ENCODE measurements at regions not wholly inside any gene's neighbourhood (a gene's known extent, or its start where the extent isn't known, plus 50 kb on each side); places are given as distances from the start of the nearest gene placed in this dataset.

GRCh38 chr7:115883629-115884028, 146.9 kb downstream of the TFEC start:
- no peak overlapping the region for H3K4me3 ChIP-seq (replicated peaks; ENCODE audit: insufficient read depth, low read length)
- DNase-seq (ENCODE audit: low read depth in 1 of 2, low spot score in 1 of 2): no peak
- H3K27ac ChIP-seq (replicated peaks): no peak overlapping the region
- TF ChIP-seq CTCF (IDR thresholded peaks at IDR 0.05; ENCODE audit: insufficient read depth, low read length) (no peak), POLR2AphosphoS5 (IDR thresholded peaks at IDR 0.05; ENCODE audit: low read depth) (no peak)
- no peaks in the 10 kb centered on the region for H3K27me3 ChIP-seq (ENCODE audit: insufficient read depth, poor library complexity, severe bottlenecking)

- H3K27ac ChIP-seq (replicated peaks): no peak overlapping the region
- DNase-seq (ENCODE audit: low read depth in 1 of 2, low spot score in 1 of 2): no peak
- no peak overlapping the region for H3K4me3 ChIP-seq (replicated peaks; ENCODE audit: insufficient read depth, low read length)
- TF ChIP-seq POLR2AphosphoS5 (IDR thresholded peaks at IDR 0.05; ENCODE audit: low read depth): no peak
- TF ChIP-seq REST (IDR thresholded peaks at IDR 0.05; ENCODE audit: insufficient replicate concordance, low read depth): no peak
- no peak for TF ChIP-seq SPI1 (IDR thresholded peaks at IDR 0.05; ENCODE audit: borderline replicate concordance, low read depth)
- TF ChIP-seq CTCF (IDR thresholded peaks at IDR 0.05; ENCODE audit: insufficient read depth, low read length): no peak
- TF ChIP-seq GABPA (IDR thresholded peaks at IDR 0.05; ENCODE audit: low read depth): no peak
- H3K27me3 ChIP-seq (ENCODE audit: insufficient read depth, poor library complexity, severe bottlenecking): peaks cover 3% of the 10 kb centered on the region
Measured at GRCh38 chr7:115881476-115881875, 149.1 kb downstream of the TFEC start.

- H3K27ac ChIP-seq (replicated peaks): no peak overlapping the region
- no peak for DNase-seq (ENCODE audit: low read depth in 1 of 2, low spot score in 1 of 2)
- peaks cover 3% of the 10 kb centered on the region for H3K27me3 ChIP-seq (ENCODE audit: insufficient read depth, poor library complexity, severe bottlenecking)
- H3K4me3 ChIP-seq (replicated peaks; ENCODE audit: insufficient read depth, low read length): no peak overlapping the region
- TF ChIP-seq SPI1 (IDR thresholded peaks at IDR 0.05; ENCODE audit: borderline replicate concordance, low read depth) (no peak), GABPA (IDR thresholded peaks at IDR 0.05; ENCODE audit: low read depth) (no peak), POLR2AphosphoS5 (IDR thresholded peaks at IDR 0.05; ENCODE audit: low read depth) (no peak), REST (IDR thresholded peaks at IDR 0.05; ENCODE audit: insufficient replicate concordance, low read depth) (no peak), CTCF (IDR thresholded peaks at IDR 0.05; ENCODE audit: insufficient read depth, low read length) (no peak)
Measured at GRCh38 chr7:115879171-115879570, 151.4 kb downstream of the TFEC start.

GRCh38 chr7:115869801-115870200, 160.8 kb downstream of the TFEC start:
- no peak for DNase-seq (ENCODE audit: low read depth in 1 of 2, low spot score in 1 of 2)
- TF ChIP-seq GABPA (IDR thresholded peaks at IDR 0.05; ENCODE audit: low read depth) (no peak), POLR2AphosphoS5 (IDR thresholded peaks at IDR 0.05; ENCODE audit: low read depth) (no peak), SPI1 (IDR thresholded peaks at IDR 0.05; ENCODE audit: borderline replicate concordance, low read depth) (no peak), CTCF (IDR thresholded peaks at IDR 0.05; ENCODE audit: insufficient read depth, low read length) (no peak), REST (IDR thresholded peaks at IDR 0.05; ENCODE audit: insufficient replicate concordance, low read depth) (no peak)
- H3K27ac ChIP-seq (replicated peaks): no peak overlapping the region
- H3K27me3 ChIP-seq (ENCODE audit: insufficient read depth, poor library complexity, severe bottlenecking): no peaks in the 10 kb centered on the region
- H3K4me3 ChIP-seq (replicated peaks; ENCODE audit: insufficient read depth, low read length): no peak overlapping the region

All from HL-60 (cell line).